ENCODE measurements at regions not wholly inside any gene's neighbourhood (a gene's known extent, or its start where the extent isn't known, plus 50 kb on each side); places are given as distances from the start of the nearest gene placed in this dataset.

GRCh38 chr14:71585361-71585760, 346.9 kb upstream of the RGS6 start:
- no peak for DNase-seq

GRCh38 chr14:71586131-71586897, 345.9 kb upstream of the RGS6 start:
- no peak for DNase-seq

- DNase-seq: no peak
Observed at GRCh38 chr14:71588028-71588427, 344.2 kb upstream of the RGS6 start.

DNA sequence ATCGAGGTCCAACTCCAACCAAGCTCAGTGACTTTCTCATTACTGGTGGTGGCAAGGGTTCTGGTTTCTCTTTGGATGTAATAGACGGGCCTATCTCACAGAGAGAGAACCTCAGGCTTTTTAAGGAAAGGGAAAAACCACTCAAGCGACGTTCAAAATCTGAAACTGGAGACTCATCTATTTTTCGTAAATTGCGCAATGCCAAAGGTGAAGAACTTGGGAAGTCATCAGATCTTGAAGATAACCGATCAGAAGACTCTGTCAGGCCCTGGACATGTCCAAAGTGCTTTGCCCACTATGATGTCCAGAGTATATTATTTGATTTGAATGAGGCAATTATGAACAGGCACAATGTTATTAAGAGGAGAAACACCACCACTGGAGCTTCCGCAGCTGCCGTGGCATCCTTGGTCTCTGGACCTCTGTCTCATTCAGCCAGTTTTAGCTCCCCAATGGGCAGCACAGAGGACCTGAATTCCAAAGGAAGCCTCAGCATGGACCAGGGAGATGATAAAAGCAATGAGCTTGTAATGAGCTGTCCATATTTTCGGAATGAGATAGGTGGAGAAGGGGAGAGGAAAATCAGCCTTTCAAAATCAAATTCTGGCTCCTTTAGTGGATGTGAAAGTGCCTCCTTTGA, 343.5 kb upstream of the RGS6 start:
- no peak for DNase-seq

- no peak for DNase-seq
Observed at GRCh38 chr14:71589609-71590008, 342.6 kb upstream of the RGS6 start.

DNA sequence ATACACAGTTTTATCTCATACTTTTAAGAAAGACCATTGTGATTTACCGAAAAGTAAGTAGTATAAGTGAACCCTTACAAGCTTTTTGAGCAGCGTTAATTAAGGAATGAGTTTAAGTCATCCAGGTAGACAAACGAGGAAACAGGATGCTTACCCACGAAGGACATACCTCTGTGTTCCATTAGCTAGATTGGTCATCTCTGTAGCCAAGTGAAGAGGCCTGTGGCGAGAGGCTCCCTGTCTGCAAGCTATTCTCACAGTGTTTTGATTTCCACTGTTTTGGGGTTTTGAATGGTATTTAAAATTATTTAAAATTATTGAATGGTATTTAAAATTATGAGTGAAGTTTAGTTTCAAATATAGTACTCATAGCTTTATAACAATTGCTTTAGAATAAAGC, 342.1 kb upstream of the RGS6 start:
- DNase-seq: no peak

GRCh38 chr14:71591231-71591630, 341.0 kb upstream of the RGS6 start:
- no peak for DNase-seq

DNA sequence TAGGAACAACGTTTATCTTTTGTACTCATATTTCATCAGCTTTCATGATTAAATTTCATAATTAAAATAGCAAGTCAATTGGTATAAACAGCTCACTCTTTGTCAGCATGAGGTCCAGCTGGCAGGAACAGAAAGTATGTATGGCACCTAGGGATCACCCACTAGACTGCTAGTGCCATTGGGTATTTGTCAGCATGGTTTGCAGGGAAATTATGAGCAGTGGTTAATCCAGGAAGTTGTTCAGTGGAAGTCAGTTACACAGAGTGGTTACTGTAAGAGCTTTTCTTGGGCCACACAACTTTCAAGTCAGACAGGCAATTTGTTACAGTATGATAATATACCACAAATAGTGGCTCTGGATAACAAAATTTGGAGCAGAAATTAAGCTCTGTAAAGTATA, 340.3 kb upstream of the RGS6 start:
- DNase-seq: no peak

DNA sequence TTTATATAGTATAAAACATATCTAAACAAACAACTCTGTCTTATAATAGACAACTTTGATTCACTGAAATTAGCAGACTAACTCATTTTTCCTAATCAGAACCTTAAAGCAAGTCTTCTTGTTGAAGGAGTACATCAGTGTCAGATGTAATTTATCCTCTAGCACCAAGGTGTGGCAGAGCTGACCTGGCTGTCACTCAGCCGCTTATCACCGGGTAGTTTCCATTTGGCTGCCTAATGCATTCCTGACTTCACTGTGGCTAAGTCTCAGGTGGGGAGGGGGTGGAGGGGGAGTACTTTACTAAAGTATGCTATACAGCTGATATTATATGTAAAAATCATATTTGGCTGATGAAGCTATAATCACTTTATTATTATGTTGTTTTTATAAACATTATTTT, 339.9 kb upstream of the RGS6 start:
- no peak for DNase-seq

DNA sequence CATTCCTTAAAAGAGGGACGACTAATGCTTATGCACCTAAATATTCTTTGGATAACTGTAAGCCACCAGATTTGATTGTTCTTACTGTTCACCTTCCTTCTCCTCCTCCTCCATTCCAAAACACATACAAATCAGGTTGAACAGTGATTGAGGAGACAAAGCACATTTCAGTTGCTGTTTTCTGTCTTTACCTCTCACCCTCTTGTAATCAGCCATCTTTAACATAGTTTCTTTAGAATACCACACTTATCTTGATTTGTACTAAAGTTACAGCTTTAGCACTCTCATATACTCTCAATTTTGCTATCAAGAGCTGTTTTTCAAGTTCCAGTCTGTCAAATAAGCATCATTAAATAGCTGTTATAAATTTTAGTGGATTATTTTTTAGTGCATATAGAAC, 338.3 kb upstream of the RGS6 start:
- DNase-seq: no peak

DNA sequence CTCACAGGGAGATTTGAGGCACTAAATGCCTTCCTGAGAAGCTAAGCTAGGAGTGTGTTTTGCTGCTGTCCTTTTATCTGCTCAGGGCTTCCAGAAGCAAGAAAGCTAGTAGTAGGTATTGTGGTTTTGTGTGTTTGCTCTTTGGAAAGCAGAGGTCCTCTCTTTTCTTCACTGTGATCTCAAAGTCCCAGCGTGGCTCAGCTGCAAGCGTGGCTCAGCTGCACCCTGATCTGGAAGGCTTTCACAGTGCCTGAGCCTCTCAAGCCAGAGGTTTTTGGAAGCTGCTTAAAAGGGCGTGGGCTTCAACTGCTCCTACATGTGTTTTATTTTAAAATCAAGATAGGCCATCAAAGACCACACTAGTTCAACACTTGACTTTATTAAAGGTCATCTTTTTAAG, 337.4 kb upstream of the RGS6 start:
- DNase-seq: peak; percentile 38

DNA sequence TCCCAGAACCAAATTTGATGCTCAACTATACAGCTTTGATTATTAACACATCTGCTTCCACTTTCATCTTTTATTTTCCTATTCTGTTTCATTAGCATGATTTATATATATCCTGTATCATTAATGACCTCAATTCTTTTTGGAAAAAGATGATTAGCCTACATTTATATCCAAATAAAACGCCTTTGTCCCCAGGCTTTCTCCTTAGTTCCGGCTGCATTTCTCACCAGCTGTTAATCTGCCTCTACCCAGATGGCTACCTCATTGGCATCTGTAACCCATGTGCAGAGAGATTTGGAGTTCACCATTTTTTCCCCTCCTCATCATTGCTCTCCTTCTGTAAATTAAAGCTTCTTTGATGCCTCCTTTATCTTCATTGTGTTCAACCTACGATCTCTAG, 336.8 kb upstream of the RGS6 start:
- DNase-seq: peak; percentile 72

DNA sequence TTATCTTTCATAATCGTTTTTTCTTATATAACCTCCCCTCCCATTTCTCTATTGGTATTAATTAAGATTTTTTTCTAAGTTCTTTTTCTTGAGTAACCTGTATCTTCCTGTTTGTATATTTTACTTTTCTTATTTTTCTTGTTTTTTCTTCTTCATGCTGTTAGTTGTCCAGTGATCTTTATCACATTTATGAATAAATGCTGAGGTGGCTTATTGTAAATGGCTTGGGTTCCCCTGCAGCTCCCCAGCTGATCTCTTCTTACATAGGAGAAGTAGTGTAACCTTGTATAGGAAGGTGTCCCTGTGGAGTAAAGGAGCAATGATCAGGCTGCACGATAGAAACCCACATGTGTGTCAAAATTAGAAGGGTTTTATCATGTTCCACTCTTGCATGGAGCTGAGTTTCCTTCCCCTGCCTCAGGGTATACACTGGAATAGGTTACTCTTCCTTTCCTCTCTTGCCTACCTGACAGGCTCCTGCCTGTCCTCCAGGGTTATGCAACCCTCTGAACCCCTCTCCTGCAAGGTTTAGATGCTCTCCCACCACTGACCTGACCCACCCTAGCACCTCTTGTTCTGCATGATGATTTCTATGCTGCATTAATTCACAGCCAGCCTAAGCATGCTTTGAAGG, 334.8 kb upstream of the RGS6 start:
- no peak for DNase-seq

GRCh38 chr14:71597955-71598660, 334.1 kb upstream of the RGS6 start:
- DNase-seq: no peak

DNA sequence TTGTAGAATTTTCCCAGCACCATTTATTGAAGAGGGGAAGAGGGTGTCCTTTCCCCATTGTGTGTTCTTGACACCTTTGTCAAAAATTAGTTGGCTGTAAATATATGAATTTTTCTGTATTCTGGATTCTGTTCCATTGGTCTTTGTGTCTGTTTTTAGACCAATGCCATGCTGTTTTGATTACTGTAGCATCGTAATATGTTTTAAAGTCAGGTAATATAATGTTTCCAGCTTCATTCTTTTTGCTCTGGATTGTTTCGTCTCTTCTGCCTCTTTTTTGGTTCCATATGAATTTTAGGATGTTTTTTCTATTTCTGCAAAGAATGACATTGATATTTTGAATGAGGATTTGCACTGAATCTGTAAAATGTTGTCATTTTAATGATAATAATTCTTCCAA, 331.9 kb upstream of the RGS6 start:
- DNase-seq: no peak

GRCh38 chr14:71602524-71602923, 329.7 kb upstream of the RGS6 start:
- no peak for DNase-seq

GRCh38 chr14:71604231-71604630, 328.0 kb upstream of the RGS6 start:
- no peak for DNase-seq

DNA sequence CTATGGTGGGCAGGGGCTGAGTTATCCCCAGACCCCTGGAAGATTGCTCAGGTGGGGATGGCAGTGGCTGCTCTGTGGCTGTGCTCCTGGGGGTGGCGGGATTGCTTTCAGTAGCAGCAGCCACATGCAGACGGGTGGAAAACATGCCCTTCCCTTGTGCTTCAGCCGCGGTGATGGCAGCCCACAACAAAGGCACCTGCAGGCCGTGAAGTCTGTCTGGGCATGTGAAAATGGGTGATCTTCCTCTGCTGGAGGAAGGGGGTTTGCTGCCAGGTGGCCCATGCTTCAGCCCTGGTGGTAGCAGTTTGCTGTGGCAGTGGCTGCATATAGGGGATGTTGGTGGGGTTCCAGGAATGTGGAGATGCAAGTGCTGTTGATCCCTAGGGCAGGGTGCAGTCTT, 326.2 kb upstream of the RGS6 start:
- DNase-seq: no peak

GRCh38 chr14:71606575-71606974, 325.7 kb upstream of the RGS6 start:
- DNase-seq: no peak

DNA sequence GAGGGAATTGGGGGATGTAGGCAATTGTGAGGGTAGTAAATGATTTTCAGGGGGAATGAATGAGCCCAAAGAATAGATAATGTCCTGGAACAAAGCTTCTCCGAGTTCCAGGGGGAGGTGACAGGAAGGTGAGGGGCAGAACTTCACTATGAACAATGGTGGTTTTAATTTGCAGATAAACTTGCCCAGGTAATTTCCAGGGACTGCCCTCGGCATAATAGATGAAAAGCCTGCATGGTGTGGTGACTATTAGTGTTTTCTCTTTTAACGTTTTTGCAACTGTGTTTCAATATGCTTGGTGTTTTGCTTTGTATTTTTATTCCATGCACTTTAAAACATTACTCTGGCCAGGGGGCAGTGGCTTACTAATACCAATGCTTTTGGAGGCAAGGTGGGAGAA, 325.2 kb upstream of the RGS6 start:
- no peak for DNase-seq

DNA sequence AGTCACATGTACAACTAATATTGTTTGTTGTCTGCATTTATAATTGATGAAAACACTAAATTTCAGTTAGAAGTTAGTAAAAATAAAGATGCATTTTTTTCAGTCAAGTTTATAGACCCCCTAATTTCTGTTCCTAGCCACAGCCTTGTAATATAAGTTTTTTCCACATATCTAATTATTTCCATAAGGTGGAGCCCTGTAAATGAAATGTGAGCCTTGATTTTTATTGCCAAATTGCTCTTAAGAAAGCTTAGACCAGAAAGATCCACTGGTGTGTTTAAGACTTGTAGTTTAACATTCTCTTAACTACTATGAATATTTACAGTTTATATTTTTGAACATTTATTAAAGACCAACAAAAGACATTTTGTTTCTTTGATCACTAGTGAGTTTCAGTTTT, 322.1 kb upstream of the RGS6 start:
- no peak for DNase-seq

GRCh38 chr14:71610797-71611196, 321.4 kb upstream of the RGS6 start:
- DNase-seq: no peak

GRCh38 chr14:71613168-71613567, 319.1 kb upstream of the RGS6 start:
- no peak for DNase-seq

- no peak for DNase-seq
Observed at GRCh38 chr14:71616013-71616412, 316.2 kb upstream of the RGS6 start.
